ENCODE measurements at regions not wholly inside any gene's neighbourhood (a gene's known extent, or its start where the extent isn't known, plus 50 kb on each side); places are given as distances from the start of the nearest gene placed in this dataset.

GRCh38 chr4:63218856-63219255 lies 1190.4 kb downstream of the TECRL start:
- no peak for TF ChIP-seq POLR2A (IDR thresholded peaks at IDR 0.05)
- no peak for TF ChIP-seq CTCF (IDR thresholded peaks at IDR 0.05)
